OCI-LY7 (cell line): ENCODE measurements at regions not wholly inside any gene's neighbourhood (a gene's known extent, or its start where the extent isn't known, plus 50 kb on each side); places are given as distances from the start of the nearest gene placed in this dataset.

Experiments
- EZH2phosphoT487 ChIP-seq: fragments of 200-600 bp; sonication (generic); IDR thresholded peaks from 2 replicates; pipeline ENCODE4 v1.6.1; 2018; ENCODE audit warnings: low read depth, borderline replicate concordance, mild to moderate bottlenecking, mixed run types, antibody characterized with exemption, low read length, moderate library complexity, mixed read lengths
- TF ChIP-seq, protein P1 (sequence below): fragments of 200-600 bp; sonication (generic); conservative IDR thresholded peaks from 2 replicates; pipeline ENCODE4 v1.5.1; 2014; ENCODE audit warnings: mild to moderate bottlenecking, antibody characterized with exemption, low read length, moderate library complexity, mixed read lengths

DNA sequence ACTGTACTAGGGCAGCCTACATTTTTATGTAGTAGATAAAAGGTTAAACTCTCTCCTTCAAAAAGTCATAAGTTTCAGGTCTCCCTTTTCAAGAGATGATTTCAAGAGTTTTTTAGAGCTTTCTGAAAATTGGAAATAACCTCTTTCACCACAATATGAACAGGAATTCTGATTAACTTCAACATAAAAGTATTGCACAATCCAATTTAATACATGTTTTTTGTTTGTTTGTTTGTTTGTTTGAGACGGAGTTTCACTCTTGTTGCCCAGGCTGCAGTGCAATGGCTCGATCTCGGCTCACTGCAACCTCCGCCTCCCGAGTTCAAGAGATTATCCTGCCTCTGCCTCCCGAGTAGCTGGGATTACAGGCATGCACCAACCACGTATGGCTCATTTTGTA lies 265.4 kb upstream of the DCAF8L1 start:
- TF ChIP-seq, protein P1, sequence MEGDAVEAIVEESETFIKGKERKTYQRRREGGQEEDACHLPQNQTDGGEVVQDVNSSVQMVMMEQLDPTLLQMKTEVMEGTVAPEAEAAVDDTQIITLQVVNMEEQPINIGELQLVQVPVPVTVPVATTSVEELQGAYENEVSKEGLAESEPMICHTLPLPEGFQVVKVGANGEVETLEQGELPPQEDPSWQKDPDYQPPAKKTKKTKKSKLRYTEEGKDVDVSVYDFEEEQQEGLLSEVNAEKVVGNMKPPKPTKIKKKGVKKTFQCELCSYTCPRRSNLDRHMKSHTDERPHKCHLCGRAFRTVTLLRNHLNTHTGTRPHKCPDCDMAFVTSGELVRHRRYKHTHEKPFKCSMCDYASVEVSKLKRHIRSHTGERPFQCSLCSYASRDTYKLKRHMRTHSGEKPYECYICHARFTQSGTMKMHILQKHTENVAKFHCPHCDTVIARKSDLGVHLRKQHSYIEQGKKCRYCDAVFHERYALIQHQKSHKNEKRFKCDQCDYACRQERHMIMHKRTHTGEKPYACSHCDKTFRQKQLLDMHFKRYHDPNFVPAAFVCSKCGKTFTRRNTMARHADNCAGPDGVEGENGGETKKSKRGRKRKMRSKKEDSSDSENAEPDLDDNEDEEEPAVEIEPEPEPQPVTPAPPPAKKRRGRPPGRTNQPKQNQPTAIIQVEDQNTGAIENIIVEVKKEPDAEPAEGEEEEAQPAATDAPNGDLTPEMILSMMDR: no peak
- TF ChIP-seq EZH2phosphoT487: no peak
